HG03378 (cell line): ENCODE measurements at regions not wholly inside any gene's neighbourhood (a gene's known extent, or its start where the extent isn't known, plus 50 kb on each side); places are given as distances from the start of the nearest gene placed in this dataset.

ENCODE experiments used
- ATAC-seq: cut with Tn5 transposase; IDR thresholded peaks from one replicate; pipeline ENCODE4 v1.9.1; 2021; ENCODE audit warnings: mild to moderate bottlenecking, moderate library complexity; ENCODE audit not compliant: unreplicated experiment

GRCh38 chr5:115377468-115378217 is 81.2 kb upstream of the CCDC112 start:
- ATAC-seq = peak; percentile 76

GRCh38 chr5:115375893-115376292 is 79.4 kb upstream of the CCDC112 start:
- no peak for ATAC-seq

GRCh38 chr5:115374057-115374775 is 77.8 kb upstream of the CCDC112 start:
- ATAC-seq = no peak

- no peak for ATAC-seq
Observed at GRCh38 chr5:115372146-115372545, 75.7 kb upstream of the CCDC112 start.

- ATAC-seq = no peak
Observed at GRCh38 chr5:115369430-115370144, 73.1 kb upstream of the CCDC112 start.

GRCh38 chr5:115366223-115366622 is 69.8 kb upstream of the CCDC112 start:
- ATAC-seq = no peak

- no peak for ATAC-seq
Observed at GRCh38 chr5:115363879-115364278, 67.4 kb upstream of the CCDC112 start.

GRCh38 chr5:115360046-115360685 is 63.7 kb upstream of the CCDC112 start:
- no peak for ATAC-seq

GRCh38 chr5:115355767-115356381 is 59.4 kb upstream of the CCDC112 start:
- no peak for ATAC-seq

GRCh38 chr5:115355095-115355494 is 58.6 kb upstream of the CCDC112 start:
- ATAC-seq = no peak

- no peak for ATAC-seq
Observed at GRCh38 chr5:115354246-115354645, 57.8 kb upstream of the CCDC112 start.

GRCh38 chr5:115352571-115352970 is 56.1 kb upstream of the CCDC112 start:
- no peak for ATAC-seq

- ATAC-seq = no peak
Observed at GRCh38 chr5:115351356-115352195, 55.1 kb upstream of the CCDC112 start.

- no peak for ATAC-seq
Observed at GRCh38 chr5:115350894-115351293, 54.4 kb upstream of the CCDC112 start.

- no peak for ATAC-seq
Observed at GRCh38 chr5:115349001-115349817, 52.8 kb upstream of the CCDC112 start.

- no peak for ATAC-seq
Observed at GRCh38 chr5:115348175-115348574, 51.7 kb upstream of the CCDC112 start.
